ENCODE measurements at regions not wholly inside any gene's neighbourhood (a gene's known extent, or its start where the extent isn't known, plus 50 kb on each side); places are given as distances from the start of the nearest gene placed in this dataset.

DNA sequence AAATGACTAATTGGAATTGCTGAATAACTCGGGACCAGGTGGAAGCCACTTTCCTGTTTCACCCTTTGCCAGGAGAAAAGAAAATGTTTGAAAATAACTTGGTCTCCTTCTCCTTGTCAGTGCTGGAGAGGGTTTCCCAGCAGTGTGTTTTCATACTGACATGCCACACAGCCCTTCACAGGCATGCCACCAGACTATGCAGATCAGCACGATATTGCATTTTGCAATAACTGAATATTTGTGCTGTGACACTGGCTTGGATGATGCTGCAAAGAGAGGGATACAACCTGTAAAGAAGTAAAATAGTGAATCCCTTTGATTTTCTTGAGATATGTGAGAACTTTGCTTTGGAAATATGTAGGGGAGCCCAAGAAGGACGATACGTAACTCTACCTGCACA is 200.0 kb upstream of the NAV2 start:
- H3K4me1 Mint-ChIP-seq (ENCODE audit: low read depth, unreplicated experiment) = peaks cover 28% of the 10 kb centered on the region
- no peaks in the 10 kb centered on the region for H3K27me3 ChIP-seq (replicated peaks; ENCODE audit: control insufficient read depth, insufficient read depth, low read length)
- DNase-seq = no peak
- no peaks in the 10 kb centered on the region for H3K36me3 Mint-ChIP-seq (ENCODE audit: insufficient read depth, unreplicated experiment)
- H3K36me3 ChIP-seq (ENCODE audit: control insufficient read depth, insufficient read depth, low read length) = no peaks in the 10 kb centered on the region
- no peak overlapping the region for H3K4me3 Mint-ChIP-seq (ENCODE audit: unreplicated experiment)
- TF ChIP-seq, protein P1, sequence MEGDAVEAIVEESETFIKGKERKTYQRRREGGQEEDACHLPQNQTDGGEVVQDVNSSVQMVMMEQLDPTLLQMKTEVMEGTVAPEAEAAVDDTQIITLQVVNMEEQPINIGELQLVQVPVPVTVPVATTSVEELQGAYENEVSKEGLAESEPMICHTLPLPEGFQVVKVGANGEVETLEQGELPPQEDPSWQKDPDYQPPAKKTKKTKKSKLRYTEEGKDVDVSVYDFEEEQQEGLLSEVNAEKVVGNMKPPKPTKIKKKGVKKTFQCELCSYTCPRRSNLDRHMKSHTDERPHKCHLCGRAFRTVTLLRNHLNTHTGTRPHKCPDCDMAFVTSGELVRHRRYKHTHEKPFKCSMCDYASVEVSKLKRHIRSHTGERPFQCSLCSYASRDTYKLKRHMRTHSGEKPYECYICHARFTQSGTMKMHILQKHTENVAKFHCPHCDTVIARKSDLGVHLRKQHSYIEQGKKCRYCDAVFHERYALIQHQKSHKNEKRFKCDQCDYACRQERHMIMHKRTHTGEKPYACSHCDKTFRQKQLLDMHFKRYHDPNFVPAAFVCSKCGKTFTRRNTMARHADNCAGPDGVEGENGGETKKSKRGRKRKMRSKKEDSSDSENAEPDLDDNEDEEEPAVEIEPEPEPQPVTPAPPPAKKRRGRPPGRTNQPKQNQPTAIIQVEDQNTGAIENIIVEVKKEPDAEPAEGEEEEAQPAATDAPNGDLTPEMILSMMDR (IDR thresholded peaks at IDR 0.05; ENCODE audit: insufficient read depth in 1 of 2, low read depth in 1 of 2, low read length in 1 of 2, severe bottlenecking in 1 of 2, unreplicated experiment in 1 of 2) = no peak
- H3K9me3 ChIP-seq = no peaks in the 10 kb centered on the region
- intact Hi-C loops (cut with micrococcal nuclease; ENCODE audit: unreplicated experiment) = no loop called here
- H3K4me3 ChIP-seq (ENCODE audit: low read depth, low read length) = no peak overlapping the region
- ChIA-PET CTCF (no interaction called here), POLR2A (no interaction called here)
- no peak overlapping the region for H3K27ac Mint-ChIP-seq (ENCODE audit: unreplicated experiment)
- peaks cover 32% of the 10 kb centered on the region for H3K4me1 ChIP-seq
- no peaks in the 10 kb centered on the region for H3K27me3 Mint-ChIP-seq (ENCODE audit: insufficient read depth, unreplicated experiment)
- no peaks in the 10 kb centered on the region for H3K9me3 Mint-ChIP-seq (ENCODE audit: unreplicated experiment)
- BruUV-seq (replicated peaks) = no TSS peak

DNA sequence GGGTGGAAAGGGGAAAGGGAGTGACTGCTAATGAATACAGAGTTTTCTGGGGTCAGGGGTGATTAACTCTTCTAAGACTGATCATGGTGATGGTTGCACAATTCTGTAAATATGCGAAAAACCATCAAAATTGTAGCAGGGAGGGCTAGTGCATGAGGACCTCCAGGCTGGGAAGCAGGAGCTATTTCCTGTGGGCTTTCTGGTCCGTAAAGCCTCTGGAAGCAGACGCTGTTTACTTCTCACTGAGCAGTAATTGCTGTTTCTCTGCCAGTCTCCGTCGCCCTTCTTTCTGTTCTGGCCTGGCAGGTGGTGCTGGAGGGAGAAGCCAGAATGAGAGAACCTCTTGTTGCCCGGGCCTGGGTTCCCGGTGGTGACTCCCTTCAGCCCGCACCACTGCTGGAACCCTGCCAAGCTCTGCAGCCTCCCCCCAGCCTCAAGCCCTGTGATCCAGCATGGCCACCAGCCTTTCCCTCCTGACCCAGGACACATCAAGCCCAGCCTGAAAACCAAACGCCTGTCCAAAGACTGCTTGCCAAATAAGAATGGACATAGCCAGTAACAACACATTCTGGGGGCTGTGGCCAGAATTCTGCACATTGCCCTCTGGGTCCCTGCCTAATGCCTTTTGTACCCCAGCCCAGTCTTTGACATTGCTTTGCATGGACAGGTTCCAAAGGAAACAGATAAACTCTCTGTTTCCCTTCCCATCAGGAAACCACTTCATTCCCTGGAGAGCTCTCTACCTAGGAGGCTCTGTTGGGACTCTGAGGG is 201.0 kb upstream of the NAV2 start:
- H3K27me3 ChIP-seq (replicated peaks; ENCODE audit: control insufficient read depth, insufficient read depth, low read length) = no peaks in the 10 kb centered on the region
- BruUV-seq (replicated peaks) = no TSS peak
- TF ChIP-seq, protein P1 (IDR thresholded peaks at IDR 0.05; ENCODE audit: insufficient read depth in 1 of 2, low read depth in 1 of 2, low read length in 1 of 2, severe bottlenecking in 1 of 2, unreplicated experiment in 1 of 2) = no peak

DNA sequence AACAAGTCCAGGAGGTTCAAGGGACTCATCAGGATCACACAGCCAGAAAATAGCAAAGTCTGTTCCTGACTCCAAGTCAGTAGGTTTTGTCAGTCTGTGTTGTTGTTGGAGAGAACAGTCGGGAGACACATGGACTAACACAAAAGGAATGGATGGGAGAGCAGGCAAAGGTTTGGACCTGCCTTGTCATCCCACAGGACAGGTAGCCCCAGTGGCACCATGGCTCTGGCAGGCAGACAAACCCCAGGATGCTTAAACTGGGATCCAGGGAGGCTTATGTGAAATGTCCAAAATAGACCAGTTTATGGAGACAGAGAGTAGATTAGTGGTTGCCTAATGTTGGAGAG is 201.6 kb upstream of the NAV2 start:
- H3K27me3 ChIP-seq (replicated peaks; ENCODE audit: control insufficient read depth, insufficient read depth, low read length) = no peaks in the 10 kb centered on the region
- no peak for DNase-seq
- intact Hi-C loops (cut with micrococcal nuclease; ENCODE audit: unreplicated experiment) = no loop called here
- Mint-ChIP-seq H3K27ac (ENCODE audit: unreplicated experiment) (no peak overlapping the region), H3K9me3 (ENCODE audit: unreplicated experiment) (no peaks in the 10 kb centered on the region), H3K4me1 (ENCODE audit: low read depth, unreplicated experiment) (peaks cover 28% of the 10 kb centered on the region), H3K36me3 (ENCODE audit: insufficient read depth, unreplicated experiment) (no peaks in the 10 kb centered on the region), H3K4me3 (ENCODE audit: unreplicated experiment) (no peak overlapping the region), H3K27me3 (ENCODE audit: insufficient read depth, unreplicated experiment) (no peaks in the 10 kb centered on the region)
- TF ChIP-seq, protein P1 (IDR thresholded peaks at IDR 0.05; ENCODE audit: insufficient read depth in 1 of 2, low read depth in 1 of 2, low read length in 1 of 2, severe bottlenecking in 1 of 2, unreplicated experiment in 1 of 2) = no peak
- ChIA-PET POLR2A (no interaction called here), CTCF (no interaction called here)
- peaks cover 36% of the 10 kb centered on the region for H3K4me1 ChIP-seq
- H3K4me3 ChIP-seq (ENCODE audit: low read depth, low read length) = no peak overlapping the region
- H3K9me3 ChIP-seq = no peaks in the 10 kb centered on the region
- BruUV-seq (replicated peaks) = no TSS peak
- H3K36me3 ChIP-seq (ENCODE audit: control insufficient read depth, insufficient read depth, low read length) = no peaks in the 10 kb centered on the region

More for the DNA sequence above, 201.0 kb upstream of the NAV2 start:
- no peak overlapping the region for H3K27ac Mint-ChIP-seq (ENCODE audit: unreplicated experiment)
- no peak for DNase-seq
- H3K9me3 Mint-ChIP-seq (ENCODE audit: unreplicated experiment) = no peaks in the 10 kb centered on the region
- Histone ChIP-seq H3K36me3 (ENCODE audit: control insufficient read depth, insufficient read depth, low read length) (no peaks in the 10 kb centered on the region), H3K4me3 (ENCODE audit: low read depth, low read length) (no peak overlapping the region), H3K9me3 (no peaks in the 10 kb centered on the region), H3K4me1 (peaks cover 36% of the 10 kb centered on the region)
- POLR2A ChIA-PET = no interaction called here
- intact Hi-C loops (cut with micrococcal nuclease; ENCODE audit: unreplicated experiment) = no loop called here
- no peaks in the 10 kb centered on the region for H3K27me3 Mint-ChIP-seq (ENCODE audit: insufficient read depth, unreplicated experiment)
- H3K4me1 Mint-ChIP-seq (ENCODE audit: low read depth, unreplicated experiment) = peaks cover 28% of the 10 kb centered on the region
- no peaks in the 10 kb centered on the region for H3K36me3 Mint-ChIP-seq (ENCODE audit: insufficient read depth, unreplicated experiment)
- H3K4me3 Mint-ChIP-seq (ENCODE audit: unreplicated experiment) = no peak overlapping the region
- CTCF ChIA-PET = no interaction called here

Measured in Caco-2 (cell line).